Adrenal gland (tissue), 9 donors: ENCODE measurements at regions not wholly inside any gene's neighbourhood (a gene's known extent, or its start where the extent isn't known, plus 50 kb on each side); places are given as distances from the start of the nearest gene placed in this dataset.

ENCODE experiments used
- DNase-seq, 7 donors: peaks; one replicate each; pipeline ENCODE4 v3.0.0-alpha.2; 2019 to 2020
- H3K27ac ChIP-seq, 5 donors: fragments of 200-600 bp; sonication (generic) in 4 of 5; 1 replicate in 3 of 5; 2 replicates in 2 of 5; pipeline versions ENCODE4 v1.5.1 to v1.8.0; 2016 to 2020; ENCODE audit warnings: mild to moderate bottlenecking in 1 of 5
- H3K27me3 ChIP-seq: fragments of 200-600 bp; 2 replicates; pipeline ENCODE4 v1.8.0; 2021
- H3K36me3 ChIP-seq, 2 donors: fragments of 200-600 bp; replicated peaks in 1 of 2; 1 replicate in 1 of 2; 2 replicates in 1 of 2; pipeline versions ENCODE4 v1.5.1 to v1.8.0; 2018 to 2022
- H3K4me1 ChIP-seq, 2 donors: fragments of 200-600 bp; replicated peaks in 1 of 2; 1 replicate in 1 of 2; 2 replicates in 1 of 2; pipeline versions ENCODE4 v1.5.1 to v1.8.0; 2018 to 2021
- H3K4me3 ChIP-seq, 4 donors: fragments of 200-600 bp; sonication (generic) in 3 of 4; one replicate each; pipeline ENCODE4 v1.5.1; 2016 to 2018
- H3K9me3 ChIP-seq, 3 donors: fragments of 200-600 bp; sonication (generic) in 1 of 3; replicated peaks in 1 of 3; 1 replicate in 2 of 3; 2 replicates in 1 of 3; pipeline versions ENCODE4 v1.5.1 to v1.8.0; 2016 to 2021
- POLR2A ChIP-seq, 2 donors: fragments of 450-650 bp; IDR thresholded peaks; one replicate each; pipeline ENCODE4 v1.6.1; 2017; ENCODE audit warnings: antibody characterized with exemption in 2 of 2, mild to moderate bottlenecking in 2 of 2, moderate library complexity in 1 of 2
- WGBS, 4 donors: extraction: QIAGEN DNeasy Blood & Tissue Kit in 2 of 4; methylation state at CpG; one replicate each; pipeline versions ENCODE4 v1.1.5 to v1.1.7; 2013 to 2017; 5-methylcytosine and 5-hydroxymethylcytosine counted together
- intact Hi-C, 2 donors: fragments of 100-400 bp; cut with DNase I; formaldehyde crosslinking; loops; one replicate each; pipeline versions ENCODE4 v1.14.1 to v1.15.0; 2022 to 2023
- TF ChIP-seq, protein P1 (sequence below), 6 experiments: fragments of 450-650 bp in 4 of 6; fragments of 200-600 bp in 2 of 6; sonication (generic) in 1 of 6; IDR thresholded peaks; 1 replicate in 5 of 6; 2 replicates in 1 of 6; pipeline versions ENCODE4 v1.5.1 to v1.8.0; 2016 to 2021; ENCODE audit warnings: antibody characterized with exemption in 6 of 6, mild to moderate bottlenecking in 2 of 6, moderate library complexity in 1 of 6
- donor health status: healthy with polysubstance abuse.
- donor health status: Bipolar disorder and iron deficiency.
- donor health status: DM: yes; HTN: yes; CAD: no.
- donor health status: DM: no; HTN: no; CAD: no.
- donor health status: DM: no; HTN: no; CAD: no.

DNA sequence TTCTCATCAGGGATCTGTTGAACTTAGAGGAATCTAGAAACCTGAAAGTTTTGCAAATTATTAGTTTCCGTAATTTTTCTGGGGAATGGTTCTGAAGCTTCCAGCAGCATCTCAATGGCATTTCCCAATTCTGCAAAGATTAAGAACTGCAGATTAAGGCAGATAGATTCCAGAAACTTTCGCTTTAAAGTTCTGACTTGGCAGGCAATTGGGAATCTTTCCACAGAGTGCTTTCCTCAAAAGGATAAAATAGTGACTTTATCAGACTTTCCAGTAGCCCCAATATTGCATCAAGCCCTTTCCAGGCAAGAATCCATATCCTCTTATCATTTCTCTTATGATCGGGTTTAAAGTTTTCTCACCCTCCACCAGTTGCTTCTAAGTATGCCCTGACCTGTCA is 261.1 kb downstream of the FNDC1 start:
- no peak for DNase-seq
- Histone ChIP-seq H3K36me3 (no peaks in the 10 kb centered on the region), H3K4me3 (no peak overlapping the region), H3K27ac (no peak overlapping the region), H3K9me3 (peaks cover 0 to 4% (median 0%) of the 10 kb centered on the region in 3 donors), H3K4me1 (no peaks in the 10 kb centered on the region), H3K27me3 (no peaks in the 10 kb centered on the region)
- WGBS, 4 donors, result 52 to 66% (median 63%) methylated on average over 3 of the region's 3 CpGs
- no peak for TF ChIP-seq POLR2A (IDR thresholded peaks at IDR 0.05)
- TF ChIP-seq, protein P1, sequence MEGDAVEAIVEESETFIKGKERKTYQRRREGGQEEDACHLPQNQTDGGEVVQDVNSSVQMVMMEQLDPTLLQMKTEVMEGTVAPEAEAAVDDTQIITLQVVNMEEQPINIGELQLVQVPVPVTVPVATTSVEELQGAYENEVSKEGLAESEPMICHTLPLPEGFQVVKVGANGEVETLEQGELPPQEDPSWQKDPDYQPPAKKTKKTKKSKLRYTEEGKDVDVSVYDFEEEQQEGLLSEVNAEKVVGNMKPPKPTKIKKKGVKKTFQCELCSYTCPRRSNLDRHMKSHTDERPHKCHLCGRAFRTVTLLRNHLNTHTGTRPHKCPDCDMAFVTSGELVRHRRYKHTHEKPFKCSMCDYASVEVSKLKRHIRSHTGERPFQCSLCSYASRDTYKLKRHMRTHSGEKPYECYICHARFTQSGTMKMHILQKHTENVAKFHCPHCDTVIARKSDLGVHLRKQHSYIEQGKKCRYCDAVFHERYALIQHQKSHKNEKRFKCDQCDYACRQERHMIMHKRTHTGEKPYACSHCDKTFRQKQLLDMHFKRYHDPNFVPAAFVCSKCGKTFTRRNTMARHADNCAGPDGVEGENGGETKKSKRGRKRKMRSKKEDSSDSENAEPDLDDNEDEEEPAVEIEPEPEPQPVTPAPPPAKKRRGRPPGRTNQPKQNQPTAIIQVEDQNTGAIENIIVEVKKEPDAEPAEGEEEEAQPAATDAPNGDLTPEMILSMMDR (IDR thresholded peaks at IDR 0.05), result no peak
- intact Hi-C loops, result no loop called here

DNA sequence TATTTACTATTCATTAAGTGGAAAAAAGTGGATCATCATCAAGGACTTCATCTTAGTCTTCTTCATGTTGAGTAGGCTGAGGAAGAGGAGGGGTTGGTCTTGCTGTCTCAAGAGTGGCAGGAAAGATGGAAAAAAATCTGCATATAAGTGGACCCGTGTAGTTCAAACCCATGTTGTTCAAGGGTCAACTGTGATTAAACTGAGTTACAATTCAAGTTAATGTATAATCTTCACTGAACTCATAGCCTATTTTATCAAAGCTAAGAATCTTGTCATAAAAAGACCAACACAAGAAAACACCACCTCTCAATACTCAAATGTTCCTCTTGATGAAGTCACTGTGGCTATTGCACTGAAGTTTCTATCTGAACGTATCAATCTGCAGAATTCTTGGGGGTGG is 260.2 kb downstream of the FNDC1 start:
- Histone ChIP-seq H3K4me3 (no peak overlapping the region), H3K36me3 (no peaks in the 10 kb centered on the region), H3K27ac (no peak overlapping the region), H3K27me3 (no peaks in the 10 kb centered on the region), H3K9me3 (peaks cover 0 to 4% (median 0%) of the 10 kb centered on the region in 3 donors), H3K4me1 (no peaks in the 10 kb centered on the region)
- intact Hi-C loops, result no loop called here
- TF ChIP-seq POLR2A (IDR thresholded peaks at IDR 0.05), result no peak
- TF ChIP-seq, protein P1 (IDR thresholded peaks at IDR 0.05), result no peak
- WGBS, 4 donors, result 34 to 66% (median 52%) methylated on average over 2 of the region's 2 CpGs
- no peak for DNase-seq

DNA sequence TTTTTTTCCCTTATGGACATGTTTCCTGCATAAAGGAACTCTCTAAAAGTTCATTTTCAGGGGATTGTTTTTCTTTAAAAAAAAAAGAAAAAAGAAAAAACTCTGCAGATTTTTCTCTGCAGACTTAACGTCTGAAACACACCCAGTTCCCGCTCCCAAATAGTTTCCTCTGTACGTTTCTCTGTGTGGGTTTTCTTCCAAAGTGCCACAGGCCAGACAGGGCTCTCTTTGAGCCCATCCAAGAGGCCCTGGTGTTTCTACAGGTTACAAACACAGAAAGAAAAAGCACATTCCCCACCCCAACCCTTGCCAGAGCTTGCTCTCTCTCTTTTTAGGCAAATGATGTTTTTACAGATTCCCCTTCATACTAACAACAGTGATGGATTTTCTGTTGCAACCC is 258.6 kb downstream of the FNDC1 start:
- Histone ChIP-seq H3K4me1 (no peaks in the 10 kb centered on the region), H3K36me3 (no peaks in the 10 kb centered on the region), H3K27me3 (no peaks in the 10 kb centered on the region), H3K27ac (no peak overlapping the region), H3K4me3 (no peak overlapping the region), H3K9me3 (no peaks in the 10 kb centered on the region)
- TF ChIP-seq, protein P1 (IDR thresholded peaks at IDR 0.05), result no peak
- no peak for DNase-seq
- intact Hi-C loops, result no loop called here
- 50 to 73% (median 60%) methylated on average over 3 of the region's 3 CpGs for WGBS, 4 donors

DNA sequence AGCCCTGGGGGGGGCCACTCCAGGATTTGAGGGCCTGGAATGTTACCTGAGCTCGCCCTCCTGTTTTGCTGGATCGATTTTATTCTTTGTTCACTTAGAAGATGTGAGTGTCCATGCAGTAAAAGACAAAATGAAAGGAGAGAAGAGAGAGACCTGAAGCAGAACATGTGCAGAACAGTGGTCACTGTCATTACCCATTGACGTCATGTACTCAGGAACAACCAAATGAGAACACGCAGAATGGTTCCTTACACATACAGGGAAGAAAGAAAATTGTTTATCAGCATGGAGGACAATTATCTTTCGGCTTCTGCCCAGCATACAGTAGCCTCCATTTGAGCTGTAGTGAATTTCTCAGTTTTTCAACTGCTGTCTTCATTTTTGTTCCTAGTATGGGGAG is 258.1 kb downstream of the FNDC1 start:
- Histone ChIP-seq H3K9me3 (no peaks in the 10 kb centered on the region), H3K27me3 (no peaks in the 10 kb centered on the region), H3K27ac (no peak overlapping the region), H3K4me1 (no peaks in the 10 kb centered on the region), H3K4me3 (no peak overlapping the region), H3K36me3 (no peaks in the 10 kb centered on the region)
- WGBS, 4 donors, result 75 to 82% (median 80%) methylated on average over 5 of the region's 5 CpGs
- intact Hi-C loops, result no loop called here
- DNase-seq, result no peak
- TF ChIP-seq POLR2A (IDR thresholded peaks at IDR 0.05), result no peak
- TF ChIP-seq, protein P1 (IDR thresholded peaks at IDR 0.05), result no peak
